PC-3 (cell line): ENCODE measurements at regions not wholly inside any gene's neighbourhood (a gene's known extent, or its start where the extent isn't known, plus 50 kb on each side); places are given as distances from the start of the nearest gene placed in this dataset.
"Not testable (repeated sequence)": the region's sequence is repeated elsewhere in the genome, so short reads cannot be mapped to it uniquely, and the experiment has no call there.

Source experiments
- ATAC-seq: fragments of 200-7000 bp; cut with Tn5 transposase; 2 replicates; pipeline ENCODE4 v1.9.1; 2020; ENCODE audit warnings: mild to moderate bottlenecking, moderate library complexity
- BruUV-seq: library from RNA; stranded (reverse); fragments of 400-500 nt; replicated peaks from 2 replicates; lab custom pipeline; 2021; lab: Mats Ljungman, UMichigan
- CTCF ChIA-PET: fragments of 300-600 bp; sonication (Branson Sonifier 250); formaldehyde crosslinking; loops from one replicate; lab custom pipeline; 2022; ENCODE audit warnings: antibody characterized with exemption; lab: Charles Lee
- POLR2A ChIA-PET: fragments of 300-600 bp; sonication (Branson Sonifier 250); formaldehyde crosslinking; loops from one replicate; lab custom pipeline; 2022; ENCODE audit warnings: antibody characterized with exemption; ENCODE audit not compliant: unreplicated experiment; lab: Charles Lee
- DNase-seq: peaks from one replicate; pipeline ENCODE4 v3.0.0-alpha.2; 2015
- H2AFZ ChIP-seq: fragments of 300-600 bp; sonication (generic); 2 replicates; pipeline ENCODE4 v1.6.0; 2016; ENCODE audit warnings: antibody characterized with exemption, low read length
- H3F3A ChIP-seq: fragments of 300-600 bp; sonication (generic); one replicate; pipeline ENCODE4 v1.6.0; 2017; ENCODE audit warnings: antibody characterized with exemption, low read length, control low read depth, mild to moderate bottlenecking; ENCODE audit not compliant: unreplicated experiment
- H3K27ac ChIP-seq: fragments of 300-600 bp; sonication (generic); 2 replicates; pipeline ENCODE4 v1.5.1; 2016; ENCODE audit warnings: mild to moderate bottlenecking, low read length
- H3K27me3 ChIP-seq: fragments of 300-600 bp; sonication (generic); 2 replicates; pipeline ENCODE4 v1.6.1; 2016; ENCODE audit warnings: low read length, mixed read lengths
- H3K36me3 ChIP-seq: fragments of 300-600 bp; sonication (generic); 2 replicates; pipeline ENCODE4 v1.6.1; 2016; ENCODE audit warnings: low read depth, mixed run types, low read length, mixed read lengths
- H3K4me1 ChIP-seq: fragments of 300-600 bp; sonication (generic); 2 replicates; pipeline ENCODE4 v1.5.1; 2016; ENCODE audit warnings: low read length; ENCODE audit not compliant: insufficient read depth
- H3K4me2 ChIP-seq: fragments of 300-600 bp; sonication (generic); 2 replicates; pipeline ENCODE4 v1.6.0; 2016; ENCODE audit warnings: low read length
- H3K4me3 ChIP-seq: fragments of 300-600 bp; sonication (generic); 2 replicates; pipeline ENCODE4 v1.5.1; 2016; ENCODE audit warnings: mild to moderate bottlenecking, low read length, mixed read lengths
- H3K79me2 ChIP-seq: fragments of 300-600 bp; sonication (generic); 2 replicates; pipeline ENCODE4 v1.6.1; 2017; ENCODE audit warnings: low read length, mixed read lengths
- H3K9ac ChIP-seq: fragments of 300-600 bp; sonication (generic); 2 replicates; pipeline ENCODE4 v1.6.0; 2016; ENCODE audit warnings: mild to moderate bottlenecking, low read length
- H3K9me2 ChIP-seq: fragments of 300-600 bp; sonication (generic); replicated peaks from 2 replicates; pipeline ENCODE4 v1.6.1; 2016; ENCODE audit warnings: mixed run types, low read length, mixed read lengths
- H3K9me3 ChIP-seq: fragments of 300-600 bp; sonication (generic); 2 replicates; pipeline ENCODE4 v1.6.1; 2016; ENCODE audit warnings: low read length, mixed read lengths
- H4K20me1 ChIP-seq: fragments of 300-600 bp; sonication (generic); 2 replicates; pipeline ENCODE4 v1.6.1; 2016; ENCODE audit warnings: low read length, mixed read lengths
- CTCF ChIP-seq: fragments of 300-600 bp; sonication (generic); conservative IDR thresholded peaks from 2 replicates; pipeline ENCODE4 v1.5.1; 2017; ENCODE audit warnings: antibody characterized with exemption, low read depth, mild to moderate bottlenecking, low read length
- EZH2 ChIP-seq: fragments of 300-600 bp; sonication (generic); IDR thresholded peaks from one replicate; pipeline ENCODE4 v1.6.1; 2017; ENCODE audit warnings: antibody characterized with exemption, mild to moderate bottlenecking, low read length; ENCODE audit not compliant: unreplicated experiment
- EZH2phosphoT487 ChIP-seq: fragments of 300-600 bp; sonication (generic); IDR thresholded peaks from 2 replicates; pipeline ENCODE4 v1.6.1; 2018; ENCODE audit warnings: mild to moderate bottlenecking, antibody characterized with exemption, low read length, borderline replicate concordance
- intact Hi-C: fragments of 100-400 bp; cut with micrococcal nuclease; formaldehyde crosslinking; loops from 2 replicates; pipeline ENCODE4 v1.9.0; 2023

DNA sequence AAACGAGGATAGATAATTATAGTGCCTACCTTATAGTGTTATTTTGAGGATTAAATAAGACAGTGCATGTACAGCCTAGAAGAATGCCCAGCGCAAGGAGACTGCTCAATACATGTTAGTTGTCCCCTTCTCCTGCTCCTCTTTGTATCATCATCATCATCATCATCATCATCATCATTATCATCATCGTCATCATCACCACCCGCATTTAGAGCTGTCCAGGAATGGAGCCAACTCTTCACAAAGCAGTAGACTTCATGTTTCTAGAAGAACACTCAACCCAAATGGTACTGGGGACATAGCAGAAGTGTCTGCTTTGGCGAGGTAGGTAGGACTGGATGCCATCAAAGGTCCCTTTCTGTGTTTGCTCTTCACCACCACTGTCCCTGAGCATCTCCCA is 116.0 kb downstream of the TRIM43 start:
- TF ChIP-seq CTCF (no peak), EZH2 (no peak), EZH2phosphoT487 (no peak)
- intact Hi-C loops, result no loop called here
- H2AFZ ChIP-seq, result no peak overlapping the region
- no peaks in the 10 kb centered on the region for H3K79me2 ChIP-seq
- ChIA-PET CTCF (no interaction called here), POLR2A (no interaction called here)
- H3K9ac ChIP-seq, result no peak overlapping the region
- no peaks in the 10 kb centered on the region for H3F3A ChIP-seq
- H4K20me1 ChIP-seq, result no peaks in the 10 kb centered on the region
- ATAC-seq, result no peak
- no peaks in the 10 kb centered on the region for H3K9me2 ChIP-seq
- no peaks in the 10 kb centered on the region for H3K9me3 ChIP-seq
- DNase-seq, result no peak
- no peak overlapping the region for H3K27ac ChIP-seq
- no peaks in the 10 kb centered on the region for H3K27me3 ChIP-seq
- no peaks in the 10 kb centered on the region for H3K4me1 ChIP-seq
- H3K4me2 ChIP-seq, result no peak overlapping the region
- no peaks in the 10 kb centered on the region for H3K36me3 ChIP-seq
- no TSS peak for BruUV-seq
- no peak overlapping the region for H3K4me3 ChIP-seq

DNA sequence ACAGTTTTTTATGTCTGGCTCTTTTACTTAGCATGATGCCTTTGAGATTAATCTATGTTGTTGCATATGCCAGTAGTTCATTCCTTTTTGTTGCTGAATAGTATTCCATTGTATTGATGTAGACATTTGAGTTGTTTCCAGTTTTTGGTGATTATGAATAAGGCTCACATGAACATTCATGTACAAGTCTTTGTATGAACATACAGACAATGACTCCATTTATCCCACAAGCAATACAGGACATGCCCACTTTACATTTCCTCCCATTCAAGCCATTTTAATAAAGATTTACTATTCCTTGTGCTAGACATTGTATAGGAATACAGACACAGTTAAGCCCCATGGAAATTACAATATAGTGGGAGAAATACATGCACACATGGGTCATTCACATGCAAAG is 118.0 kb downstream of the TRIM43 start:
- ChIA-PET POLR2A (no interaction called here), CTCF (no interaction called here)
- TF ChIP-seq EZH2 (no peak), CTCF (no peak), EZH2phosphoT487 (no peak)
- Histone ChIP-seq H3K36me3 (no peaks in the 10 kb centered on the region), H3K27ac (no peak overlapping the region), H3K27me3 (no peaks in the 10 kb centered on the region), H3K9me3 (no peaks in the 10 kb centered on the region), H3F3A (no peaks in the 10 kb centered on the region), H2AFZ (no peak overlapping the region), H4K20me1 (no peaks in the 10 kb centered on the region), H3K4me2 (no peak overlapping the region), H3K9ac (no peak overlapping the region), H3K4me1 (no peaks in the 10 kb centered on the region), H3K79me2 (no peaks in the 10 kb centered on the region), H3K9me2 (no peaks in the 10 kb centered on the region), H3K4me3 (no peak overlapping the region)
- no peak for DNase-seq
- ATAC-seq, result no peak
- no TSS peak for BruUV-seq
- intact Hi-C loops, result no loop called here

- H3F3A ChIP-seq, H2AFZ ChIP-seq, intact Hi-C loops, H3K9ac ChIP-seq, POLR2A ChIA-PET, CTCF ChIA-PET, BruUV-seq, H3K27ac ChIP-seq, ATAC-seq, H3K9me3 ChIP-seq, H3K4me2 ChIP-seq, H3K4me1 ChIP-seq, H3K79me2 ChIP-seq, H3K9me2 ChIP-seq, H3K36me3 ChIP-seq, DNase-seq, H3K27me3 ChIP-seq, H4K20me1 ChIP-seq, H3K4me3 ChIP-seq: not testable (repeated sequence)
Observed at GRCh38 chr2:95713470-95714177, 121.8 kb downstream of the TRIM43 start.

- H3K4me3 ChIP-seq, H3K9me2 ChIP-seq, H4K20me1 ChIP-seq, intact Hi-C loops, POLR2A ChIA-PET, H3K4me1 ChIP-seq, H2AFZ ChIP-seq, H3K27ac ChIP-seq, CTCF ChIA-PET, H3K27me3 ChIP-seq, BruUV-seq, H3F3A ChIP-seq, ATAC-seq, DNase-seq, H3K36me3 ChIP-seq, H3K79me2 ChIP-seq, H3K4me2 ChIP-seq, H3K9me3 ChIP-seq, H3K9ac ChIP-seq: not testable (repeated sequence)
Observed at GRCh38 chr2:95714398-95714797, 122.6 kb downstream of the TRIM43 start.
